H1 (cell line): ENCODE measurements at regions not wholly inside any gene's neighbourhood (a gene's known extent, or its start where the extent isn't known, plus 50 kb on each side); places are given as distances from the start of the nearest gene placed in this dataset.

ENCODE experiments used
- CHD7 ChIP-seq: fragments of 300-600 bp; sonication (generic); IDR thresholded peaks from 2 replicates; pipeline ENCODE4 v1.7.1; 2012; ENCODE audit warnings: low read length, moderate library complexity, mild to moderate bottlenecking, inconsistent platforms; ENCODE audit not compliant: insufficient replicate concordance
- NANOG ChIP-seq: IDR thresholded peaks from 2 replicates; pipeline ENCODE4 v1.6.1; 2011; ENCODE audit warnings: low read length, low read depth, mild to moderate bottlenecking, inconsistent platforms; ENCODE audit not compliant: insufficient read depth, poor library complexity, severe bottlenecking
- RFX5 ChIP-seq: IDR thresholded peaks from 2 replicates; pipeline ENCODE4 v1.6.1; 2011; ENCODE audit warnings: low read depth, low read length, improper control_type of control experiment, borderline replicate concordance
- SIRT6 ChIP-seq: IDR thresholded peaks from one replicate; pipeline ENCODE4 v1.7.1; 2012; ENCODE audit warnings: low read length, inconsistent platforms
- SP2 ChIP-seq: IDR thresholded peaks from 2 replicates; pipeline ENCODE4 v1.6.1; 2012; ENCODE audit warnings: mild to moderate bottlenecking, low read length, inconsistent platforms
- SUZ12 ChIP-seq: fragments of 200-600 bp; sonication (generic); IDR thresholded peaks from 2 replicates; pipeline ENCODE4 v1.6.1; 2012; ENCODE audit warnings: mild to moderate bottlenecking, inconsistent platforms, low read length, moderate library complexity, mixed read lengths
- TAF7 ChIP-seq: optimal IDR thresholded peaks from 2 replicates; pipeline ENCODE3; 2011; ENCODE audit warnings: low read depth, mild to moderate bottlenecking, inconsistent platforms, low read length, moderate library complexity, borderline replicate concordance

- TF ChIP-seq CHD7, result no peak
- no peak for TF ChIP-seq NANOG
- TF ChIP-seq SUZ12, result no peak
- no peak for TF ChIP-seq SIRT6
- no peak for TF ChIP-seq SP2
- TF ChIP-seq RFX5, result no peak
- no peak for TF ChIP-seq TAF7
Measured at GRCh38 chr19:27716922-27717321, 1496.0 kb downstream of the UQCRFS1 start (continued).
